ENCODE measurements at regions not wholly inside any gene's neighbourhood (a gene's known extent, or its start where the extent isn't known, plus 50 kb on each side); places are given as distances from the start of the nearest gene placed in this dataset.
"Not testable (repeated sequence)": the region's sequence is repeated elsewhere in the genome, so short reads cannot be mapped to it uniquely, and the experiment has no call there.

GRCh38 chr11:127805771-127806170, 781.6 kb downstream of the ETS1 start:
- DNase-seq: no peak

GRCh38 chr11:127804747-127805400, 782.5 kb downstream of the ETS1 start:
- DNase-seq: no peak

GRCh38 chr11:127803755-127804154, 783.6 kb downstream of the ETS1 start:
- DNase-seq: no peak

GRCh38 chr11:127800989-127801688, 786.2 kb downstream of the ETS1 start:
- no peak for DNase-seq

GRCh38 chr11:127795326-127795725, 792.0 kb downstream of the ETS1 start:
- no peak for DNase-seq

GRCh38 chr11:127791844-127792243, 791.3 kb upstream of the KIRREL3 start:
- DNase-seq: no peak

GRCh38 chr11:127790592-127790991, 790.0 kb upstream of the KIRREL3 start:
- no peak for DNase-seq

GRCh38 chr11:127789927-127790326, 789.4 kb upstream of the KIRREL3 start:
- no peak for DNase-seq

GRCh38 chr11:127772938-127773337, 772.4 kb upstream of the KIRREL3 start:
- DNase-seq: not testable (repeated sequence)

- not testable (repeated sequence) for DNase-seq
These were observed 768.4 kb upstream of the KIRREL3 start for GRCh38 chr11:127768931-127769330.

GRCh38 chr11:127766734-127767133, 766.2 kb upstream of the KIRREL3 start:
- DNase-seq: no peak

GRCh38 chr11:127738771-127739286, 738.3 kb upstream of the KIRREL3 start:
- no peak for DNase-seq

GRCh38 chr11:127737499-127737898, 736.9 kb upstream of the KIRREL3 start:
- DNase-seq: no peak

- DNase-seq: no peak
These were observed 733.0 kb upstream of the KIRREL3 start for GRCh38 chr11:127733552-127733951.

- no peak for DNase-seq
These were observed 725.8 kb upstream of the KIRREL3 start for GRCh38 chr11:127726367-127726766.

- no peak for DNase-seq
These were observed 723.1 kb upstream of the KIRREL3 start for GRCh38 chr11:127723714-127724113.

GRCh38 chr11:127713226-127713625, 712.7 kb upstream of the KIRREL3 start:
- DNase-seq: no peak

- no peak for DNase-seq
These were observed 711.2 kb upstream of the KIRREL3 start for GRCh38 chr11:127711748-127712147.

- DNase-seq: no peak
These were observed 710.3 kb upstream of the KIRREL3 start for GRCh38 chr11:127710831-127711230.

- no peak for DNase-seq
These were observed 709.4 kb upstream of the KIRREL3 start for GRCh38 chr11:127709960-127710359.

GRCh38 chr11:127693686-127694085, 693.1 kb upstream of the KIRREL3 start:
- no peak for DNase-seq

- no peak for DNase-seq
These were observed 682.8 kb upstream of the KIRREL3 start for GRCh38 chr11:127683321-127683720.

GRCh38 chr11:127679816-127680545, 679.4 kb upstream of the KIRREL3 start:
- DNase-seq: no peak

GRCh38 chr11:127678631-127679030, 678.1 kb upstream of the KIRREL3 start:
- DNase-seq: no peak
